ENCODE measurements at regions not wholly inside any gene's neighbourhood (a gene's known extent, or its start where the extent isn't known, plus 50 kb on each side); places are given as distances from the start of the nearest gene placed in this dataset.
"Not testable (repeated sequence)": the region's sequence is repeated elsewhere in the genome, so short reads cannot be mapped to it uniquely, and the experiment has no call there.

DNA sequence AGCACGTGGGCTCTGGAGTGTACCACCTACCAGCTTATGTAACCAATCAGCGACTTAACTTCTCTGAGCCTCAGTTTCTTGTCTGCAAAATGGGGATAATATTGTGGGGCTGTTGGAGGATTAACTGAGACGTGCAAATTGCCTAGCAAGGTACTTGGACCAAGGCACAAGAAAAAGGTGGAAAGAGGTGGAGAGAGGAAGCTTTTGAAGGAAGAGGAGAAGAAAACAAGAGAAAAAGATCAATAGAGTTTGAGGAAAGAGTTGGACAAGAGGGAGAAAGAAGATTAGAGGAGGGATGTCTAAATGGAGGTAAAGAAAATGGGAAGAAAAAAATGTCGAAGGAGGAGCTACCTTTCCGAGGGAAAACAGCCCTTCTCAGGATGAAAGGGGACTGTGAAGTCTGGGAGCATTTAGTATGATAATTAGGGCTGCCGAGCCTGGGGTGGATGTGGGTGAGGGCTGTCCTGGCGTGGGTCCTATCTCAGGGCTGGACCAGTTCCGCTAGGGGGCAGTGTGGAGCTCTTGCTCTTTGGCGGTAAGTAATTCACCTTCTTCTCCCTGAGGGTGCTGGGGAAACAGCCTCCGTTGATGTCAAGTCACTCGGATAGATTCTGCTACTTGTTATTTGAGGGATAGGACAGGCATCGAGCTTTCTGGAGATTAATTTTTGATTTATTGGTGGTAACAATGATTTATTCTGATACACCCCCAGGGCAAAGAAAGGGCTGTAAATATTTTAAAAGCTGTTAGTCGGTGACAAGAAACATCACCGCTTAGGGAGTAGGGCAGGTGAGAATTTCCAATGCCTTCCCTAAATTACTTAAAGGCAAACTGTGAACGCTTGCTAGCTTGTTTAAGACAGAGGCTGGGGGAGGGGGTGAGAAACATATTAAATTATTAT, 79.0 kb upstream of the NFASC start:
- DNase-seq (ENCODE audit: low read depth in 1 of 2, low spot score in 1 of 2), result peak in 1 of 2 experiments; percentile 73
- no peak for TF ChIP-seq JUND (IDR thresholded peaks at IDR 0.05; ENCODE audit: low read depth)
- in situ Hi-C loops (cut with HindIII; ENCODE audit: low pct_unique_long_range_greater_than_20kb, low sequenced_read_pairs), result no loop called here

DNA sequence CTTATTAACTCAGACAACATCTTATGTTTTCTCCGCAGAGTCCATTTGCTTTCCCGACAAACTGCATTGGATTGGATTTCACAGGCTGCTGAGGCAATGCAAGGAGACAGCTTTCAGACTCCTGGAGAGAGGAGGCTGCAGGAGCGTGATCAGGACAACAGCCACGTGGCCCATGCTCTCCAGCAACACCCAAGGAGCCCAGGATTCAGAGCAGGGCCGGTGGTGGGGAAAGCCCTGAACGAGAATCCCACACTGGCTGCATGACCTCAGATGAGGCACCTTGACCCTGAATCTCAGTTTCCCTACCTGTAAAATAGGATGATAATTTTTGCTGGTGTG, 78.3 kb upstream of the NFASC start:
- DNase-seq (ENCODE audit: low read depth in 1 of 2, low spot score in 1 of 2), result no peak
- TF ChIP-seq JUND (IDR thresholded peaks at IDR 0.05; ENCODE audit: low read depth), result no peak
- in situ Hi-C loops (cut with HindIII; ENCODE audit: low pct_unique_long_range_greater_than_20kb, low sequenced_read_pairs), result no loop called here

DNA sequence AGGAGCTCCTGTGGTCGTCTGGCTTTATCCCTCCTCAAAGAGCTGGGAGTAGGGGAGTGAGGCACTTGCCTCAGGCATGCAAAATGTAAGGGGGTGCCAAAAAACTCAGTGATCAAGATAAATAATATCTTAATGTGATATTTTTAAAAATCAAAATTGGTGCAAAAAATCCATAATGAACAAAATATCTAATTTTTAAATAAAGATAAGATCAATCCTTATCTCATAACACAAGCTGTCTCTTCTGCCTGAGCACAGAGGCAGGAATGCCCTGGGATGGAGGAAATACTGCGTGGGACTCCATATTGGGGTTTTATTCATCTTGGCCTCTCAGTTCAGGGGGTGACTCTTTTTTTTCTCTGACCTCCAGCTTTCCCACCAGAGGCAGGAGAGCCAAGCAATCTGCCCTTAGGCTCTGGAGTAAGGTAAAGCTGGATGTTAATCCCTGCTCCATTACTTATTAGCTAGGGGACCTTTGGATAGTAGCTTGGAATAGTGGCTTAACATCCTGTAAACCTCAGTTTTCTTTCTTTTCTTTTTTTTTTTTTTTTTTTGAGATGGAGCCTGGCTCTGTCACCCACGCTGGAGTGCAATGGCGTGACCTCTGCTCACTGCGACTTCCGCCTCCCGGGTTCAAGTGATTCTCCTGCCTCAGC, 77.3 kb upstream of the NFASC start:
- no peak for TF ChIP-seq JUND (IDR thresholded peaks at IDR 0.05; ENCODE audit: low read depth)
- no peak for DNase-seq (ENCODE audit: low read depth in 1 of 2, low spot score in 1 of 2)
- in situ Hi-C loops (cut with HindIII; ENCODE audit: low pct_unique_long_range_greater_than_20kb, low sequenced_read_pairs), result no loop called here

DNA sequence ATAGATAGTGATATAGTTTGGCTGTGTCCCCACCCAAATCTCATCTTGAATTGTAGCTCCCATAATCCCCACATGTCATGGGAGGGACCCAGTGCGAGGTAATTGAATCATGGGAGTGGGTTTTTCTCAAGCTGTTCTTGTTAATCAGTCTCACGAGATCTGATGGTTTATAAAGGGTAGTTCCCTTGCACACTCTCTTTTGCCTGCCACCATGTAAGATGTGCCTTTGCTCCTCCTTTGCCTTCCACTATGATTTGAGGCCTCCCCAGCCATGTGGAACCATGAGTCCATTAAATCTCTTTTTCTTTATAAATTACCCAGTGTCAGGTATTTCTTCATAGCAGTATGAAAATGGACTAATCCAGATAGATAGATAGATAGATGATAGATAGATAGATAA, 73.8 kb upstream of the NFASC start:
- DNase-seq (ENCODE audit: low read depth in 1 of 2, low spot score in 1 of 2); in situ Hi-C loops (cut with HindIII; ENCODE audit: low pct_unique_long_range_greater_than_20kb, low sequenced_read_pairs): not testable (repeated sequence)

DNA sequence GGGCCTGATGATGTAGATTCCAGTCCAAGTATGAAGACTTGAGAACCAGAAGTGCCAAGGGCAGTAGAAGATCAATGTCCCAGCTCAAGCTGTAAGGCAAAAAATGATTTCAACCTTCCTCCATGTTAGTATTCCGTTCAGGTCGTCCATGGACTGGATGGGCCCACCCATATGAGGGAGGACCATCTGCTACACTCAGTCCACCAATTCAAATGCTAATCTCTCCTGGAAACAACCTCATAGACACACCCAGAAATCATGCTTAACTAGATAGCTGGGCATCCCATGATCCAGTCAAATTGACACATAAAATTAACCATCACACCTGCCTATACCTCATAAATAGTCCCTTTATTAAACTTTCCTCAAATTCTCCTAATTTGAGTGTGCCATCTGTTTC, 73.3 kb upstream of the NFASC start:
- in situ Hi-C loops (cut with HindIII; ENCODE audit: low pct_unique_long_range_greater_than_20kb, low sequenced_read_pairs), result no loop called here
- DNase-seq (ENCODE audit: low read depth in 1 of 2, low spot score in 1 of 2), result no peak
- no peak for TF ChIP-seq JUND (IDR thresholded peaks at IDR 0.05; ENCODE audit: low read depth)

DNA sequence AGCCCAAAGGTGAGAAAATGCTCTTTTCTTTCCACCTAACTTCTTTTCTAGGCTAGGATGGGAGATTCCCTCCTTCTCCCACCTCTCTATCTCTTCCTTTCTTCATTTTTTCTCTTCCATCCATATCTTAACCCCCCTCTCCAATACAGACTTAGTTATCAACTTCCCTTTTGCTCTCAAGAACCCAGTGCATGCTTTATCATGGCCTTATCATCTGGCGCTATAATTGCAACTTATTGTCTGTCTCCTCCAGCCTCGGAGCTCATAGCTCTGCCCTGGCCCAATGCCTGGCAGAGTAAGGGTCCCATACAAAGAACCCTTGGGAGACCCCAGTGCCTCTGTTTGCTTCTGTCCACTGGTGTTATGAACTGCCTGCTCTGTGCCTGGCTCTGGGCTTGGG, 71.0 kb upstream of the NFASC start:
- TF ChIP-seq JUND (IDR thresholded peaks at IDR 0.05; ENCODE audit: low read depth), result no peak
- no peak for DNase-seq (ENCODE audit: low read depth in 1 of 2, low spot score in 1 of 2)
- in situ Hi-C loops (cut with HindIII; ENCODE audit: low pct_unique_long_range_greater_than_20kb, low sequenced_read_pairs), result no loop called here

DNA sequence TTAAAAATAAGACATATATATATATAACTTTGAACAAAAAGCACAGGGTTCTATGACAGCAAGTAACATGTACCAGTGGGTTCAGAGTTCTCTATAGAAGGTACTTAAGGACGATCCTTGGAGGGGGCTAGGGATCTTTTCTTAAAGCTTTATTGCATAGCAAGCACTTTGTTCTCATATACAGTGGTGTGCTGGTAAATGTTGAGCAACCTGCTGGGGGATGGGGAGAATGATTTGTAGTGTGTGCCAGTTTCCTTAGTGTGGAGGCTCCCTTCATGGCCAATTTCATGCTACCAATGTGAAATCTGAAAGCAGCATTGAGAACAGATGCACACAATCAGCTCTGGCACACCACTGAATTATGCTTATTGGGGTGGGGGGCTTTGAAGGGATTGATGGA, 69.5 kb upstream of the NFASC start:
- in situ Hi-C loops (cut with HindIII; ENCODE audit: low pct_unique_long_range_greater_than_20kb, low sequenced_read_pairs), result no loop called here
- DNase-seq (ENCODE audit: low read depth in 1 of 2, low spot score in 1 of 2), result no peak
- no peak for TF ChIP-seq JUND (IDR thresholded peaks at IDR 0.05; ENCODE audit: low read depth)

DNA sequence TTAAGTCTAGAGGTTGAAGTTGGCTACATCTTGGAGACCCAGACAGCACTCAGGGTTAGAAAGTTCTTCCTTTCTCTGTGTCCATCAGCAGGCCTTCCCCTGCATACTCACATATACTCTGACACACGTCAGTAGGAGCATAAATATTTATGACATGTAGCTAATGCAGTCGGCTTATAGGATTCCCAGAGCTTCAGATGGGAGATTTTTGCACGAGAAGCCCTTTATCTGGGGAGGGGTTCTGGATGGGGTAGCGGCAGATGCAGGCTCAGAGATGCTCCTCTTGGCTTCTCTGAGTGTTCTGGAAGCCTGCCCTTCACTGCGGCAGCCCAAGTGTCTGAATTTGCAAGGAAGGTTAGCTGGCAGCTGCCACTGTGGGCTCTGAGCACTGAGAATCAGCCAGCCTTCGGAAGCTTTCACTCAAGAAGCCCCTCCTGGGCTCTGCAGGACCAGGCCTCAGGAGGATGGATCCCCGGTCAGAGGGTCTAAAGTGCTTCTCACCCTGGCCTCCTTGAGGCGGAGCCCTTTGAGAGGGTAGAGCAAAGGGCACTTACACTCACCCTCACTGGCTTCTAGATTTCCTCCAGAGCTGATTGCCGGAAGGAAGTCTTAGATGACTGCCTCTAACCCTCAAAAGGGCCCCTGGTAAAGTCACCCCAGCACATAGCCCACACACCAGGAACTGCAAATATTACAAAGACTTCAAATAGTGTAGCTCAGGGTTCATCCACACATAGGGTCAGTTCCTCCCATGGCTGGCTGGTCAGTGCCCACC, 68.1 kb upstream of the NFASC start:
- no peak for DNase-seq (ENCODE audit: low read depth in 1 of 2, low spot score in 1 of 2)
- in situ Hi-C loops (cut with HindIII; ENCODE audit: low pct_unique_long_range_greater_than_20kb, low sequenced_read_pairs), result no loop called here
- TF ChIP-seq JUND (IDR thresholded peaks at IDR 0.05; ENCODE audit: low read depth), result no peak

DNA sequence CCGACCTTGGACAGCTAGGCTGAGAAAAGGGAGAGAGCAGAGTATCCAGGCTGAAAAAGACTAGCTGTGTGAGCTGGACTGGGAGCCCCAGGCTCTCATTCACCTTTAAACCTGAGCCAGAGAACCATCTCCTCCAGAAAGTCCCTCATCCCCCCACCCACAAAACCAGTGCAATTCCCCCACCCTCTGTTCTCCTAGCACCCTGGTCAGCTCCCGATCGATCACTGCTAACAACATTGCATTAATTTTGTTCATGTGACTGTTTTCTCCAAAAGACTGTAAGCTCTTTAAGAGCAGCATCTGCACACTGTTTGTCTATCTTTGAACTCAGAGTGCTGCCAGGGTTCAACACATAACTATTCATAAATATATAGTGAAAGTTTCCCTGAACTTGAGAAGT, 67.1 kb upstream of the NFASC start:
- no peak for TF ChIP-seq JUND (IDR thresholded peaks at IDR 0.05; ENCODE audit: low read depth)
- no peak for DNase-seq (ENCODE audit: low read depth in 1 of 2, low spot score in 1 of 2)
- in situ Hi-C loops (cut with HindIII; ENCODE audit: low pct_unique_long_range_greater_than_20kb, low sequenced_read_pairs), result no loop called here

DNA sequence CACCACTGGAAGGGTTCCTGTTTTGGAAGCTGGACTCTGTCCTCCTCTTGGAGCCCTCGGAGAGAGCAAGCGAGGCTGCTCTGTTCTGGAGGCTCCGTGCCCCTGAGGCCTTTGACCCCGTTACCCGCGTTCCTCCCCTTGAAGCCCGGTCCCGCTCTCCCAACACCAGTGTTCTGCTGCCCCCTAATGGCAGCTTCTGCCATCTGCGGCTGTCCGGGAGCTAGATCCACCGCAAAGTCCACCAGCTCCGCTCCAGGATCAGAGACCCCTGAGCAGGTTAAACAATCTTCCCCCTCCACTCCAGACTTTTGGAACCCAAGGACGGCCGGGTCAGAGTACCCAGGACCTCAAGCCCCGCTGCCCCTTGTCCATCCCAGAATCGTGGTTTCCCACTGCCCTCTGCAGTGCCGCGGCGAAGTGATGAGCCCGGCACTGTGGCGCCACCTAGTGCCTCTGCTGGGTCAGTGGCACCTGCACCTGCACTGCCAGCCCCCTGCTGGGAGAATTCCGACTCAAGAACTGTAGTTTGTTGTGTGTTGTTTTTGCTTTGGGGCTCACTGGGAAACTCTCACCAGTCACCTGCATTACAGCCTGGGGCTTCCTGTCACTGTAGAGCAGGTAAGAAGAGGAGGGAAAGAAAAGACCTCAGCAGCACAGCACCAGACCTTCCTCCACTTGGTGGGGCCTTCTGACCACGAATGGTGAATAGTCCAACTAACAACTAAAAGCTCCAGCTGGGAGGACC, 63.5 kb upstream of the NFASC start:
- DNase-seq (ENCODE audit: low read depth in 1 of 2, low spot score in 1 of 2), result peak; percentile 90 to 91
- in situ Hi-C loops (cut with HindIII; ENCODE audit: low pct_unique_long_range_greater_than_20kb, low sequenced_read_pairs), result no loop called here
- TF ChIP-seq JUND (IDR thresholded peaks at IDR 0.05; ENCODE audit: low read depth), result no peak

DNA sequence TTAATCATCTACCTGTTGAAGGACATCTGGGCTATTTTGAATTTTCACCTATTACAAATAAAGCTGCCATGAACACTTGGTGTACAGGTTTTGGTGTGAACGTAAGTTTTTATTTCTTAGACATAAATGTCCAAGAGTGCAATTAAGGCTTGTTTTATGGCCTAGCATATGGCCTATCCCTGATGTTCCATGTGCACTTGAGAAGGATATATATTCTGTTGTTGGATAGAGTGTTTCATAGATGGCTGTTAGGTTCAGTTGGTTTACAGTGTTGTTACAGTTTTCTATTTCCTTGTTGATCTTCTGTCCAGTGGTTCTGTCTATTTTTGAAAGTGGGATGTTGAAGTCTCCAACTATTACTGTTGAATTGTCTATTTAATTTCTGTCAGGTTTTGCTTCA, 61.2 kb upstream of the NFASC start:
- TF ChIP-seq JUND (IDR thresholded peaks at IDR 0.05; ENCODE audit: low read depth), result no peak
- in situ Hi-C loops (cut with HindIII; ENCODE audit: low pct_unique_long_range_greater_than_20kb, low sequenced_read_pairs), result no loop called here
- DNase-seq (ENCODE audit: low read depth in 1 of 2, low spot score in 1 of 2), result no peak

DNA sequence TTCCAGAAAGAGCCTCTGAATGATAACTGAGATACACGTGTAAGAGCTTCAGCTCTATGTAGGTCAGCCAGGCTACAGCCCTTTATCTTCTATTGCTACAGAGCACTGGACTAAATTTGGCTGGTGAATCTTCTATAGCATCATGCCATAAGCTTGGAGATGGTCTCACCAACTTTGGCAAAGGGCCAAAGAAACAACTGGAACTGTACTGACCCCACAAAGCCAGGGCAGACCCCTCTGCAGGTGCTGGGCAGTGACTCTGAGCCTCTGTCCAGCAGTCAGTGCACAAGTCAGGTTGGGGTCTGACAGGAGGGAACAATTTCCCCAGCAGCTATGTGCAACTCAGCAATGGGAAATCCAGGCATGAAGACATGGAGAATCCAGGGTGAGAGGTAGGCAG, 57.8 kb upstream of the NFASC start:
- DNase-seq (ENCODE audit: low read depth in 1 of 2, low spot score in 1 of 2), result no peak
- in situ Hi-C loops (cut with HindIII; ENCODE audit: low pct_unique_long_range_greater_than_20kb, low sequenced_read_pairs), result no loop called here
- no peak for TF ChIP-seq JUND (IDR thresholded peaks at IDR 0.05; ENCODE audit: low read depth)
